ENCODE measurements at regions not wholly inside any gene's neighbourhood (a gene's known extent, or its start where the extent isn't known, plus 50 kb on each side); places are given as distances from the start of the nearest gene placed in this dataset.

- TF ChIP-seq LEF1 (IDR thresholded peaks at IDR 0.05; ENCODE audit: borderline replicate concordance) = no peak
- TF ChIP-seq FOXM1 (IDR thresholded peaks at IDR 0.05; ENCODE audit: borderline replicate concordance) = no peak
- no peak for TF ChIP-seq NFRKB (IDR thresholded peaks at IDR 0.05)
- TF ChIP-seq TARDBP (IDR thresholded peaks at IDR 0.05) = no peak
- TF ChIP-seq ZNF384 (IDR thresholded peaks at IDR 0.05) = no peak
- no peak for TF ChIP-seq ELF4 (IDR thresholded peaks at IDR 0.05)
- no peak for TF ChIP-seq BHLHE40 (IDR thresholded peaks at IDR 0.05; ENCODE audit: borderline replicate concordance)
- TF ChIP-seq FOXK2 (IDR thresholded peaks at IDR 0.05) = no peak
- TF ChIP-seq SUZ12 (IDR thresholded peaks at IDR 0.05) = no peak
- no peak for TF ChIP-seq CTBP1 (IDR thresholded peaks at IDR 0.05; ENCODE audit: borderline replicate concordance)
- TF ChIP-seq ARNT (IDR thresholded peaks at IDR 0.05) = no peak
- no peak for TF ChIP-seq SP1 (IDR thresholded peaks at IDR 0.05)
- TF ChIP-seq HDGF (IDR thresholded peaks at IDR 0.05; ENCODE audit: borderline replicate concordance) = no peak
- ChIA-PET POLR2A (no interaction called here), CTCF (interaction anchor here (1.2 kb wide), 1 partner anchor 11 kb away, joined by 4 read pairs; no protein-coding TSS in a partner anchor)
- no peak for DNase-seq (ENCODE audit: extremely low spot score)
Observed at GRCh38 chr6:168255283-168255881, 64.2 kb downstream of the DACT2 start.

DNA sequence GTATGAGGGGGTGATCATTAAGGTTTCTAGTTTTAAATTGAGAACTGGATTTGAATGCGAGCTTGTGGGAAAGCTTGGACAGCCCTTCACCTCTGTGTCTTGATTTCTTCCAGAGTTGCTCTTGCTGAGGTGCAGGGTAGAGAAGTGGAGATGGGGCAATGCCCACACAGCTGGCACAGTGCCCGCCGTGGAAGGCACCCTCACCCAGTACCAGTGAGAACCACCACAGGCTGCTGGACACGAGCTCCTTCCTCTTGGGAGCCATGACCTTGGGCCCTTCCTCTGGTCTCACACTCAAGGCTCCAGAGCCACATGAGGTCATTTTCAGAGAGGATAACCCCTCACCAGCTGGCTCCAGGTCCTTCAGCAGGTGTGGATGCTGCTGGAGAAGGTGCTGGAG lies 67.3 kb downstream of the DACT2 start:
- TF ChIP-seq ELF4 (IDR thresholded peaks at IDR 0.05) (no peak), FOXK2 (IDR thresholded peaks at IDR 0.05) (no peak), SUZ12 (IDR thresholded peaks at IDR 0.05) (no peak), L3MBTL2 (conservative IDR thresholded peaks at IDR 0.05) (no peak), PKNOX1 (IDR thresholded peaks at IDR 0.05) (no peak), FOXM1 (IDR thresholded peaks at IDR 0.05; ENCODE audit: borderline replicate concordance) (no peak), NFRKB (IDR thresholded peaks at IDR 0.05) (no peak), LEF1 (IDR thresholded peaks at IDR 0.05; ENCODE audit: borderline replicate concordance) (no peak), TARDBP (IDR thresholded peaks at IDR 0.05) (no peak), CTBP1 (IDR thresholded peaks at IDR 0.05; ENCODE audit: borderline replicate concordance) (no peak), BHLHE40 (IDR thresholded peaks at IDR 0.05; ENCODE audit: borderline replicate concordance) (no peak), FOXA1 (IDR thresholded peaks at IDR 0.05) (no peak), SP1 (IDR thresholded peaks at IDR 0.05) (no peak), HDGF (IDR thresholded peaks at IDR 0.05; ENCODE audit: borderline replicate concordance) (no peak), ZNF384 (IDR thresholded peaks at IDR 0.05) (no peak), ARNT (IDR thresholded peaks at IDR 0.05) (no peak)
- POLR2A ChIA-PET = no interaction called here
- CTCF ChIA-PET = interaction anchor here (0.5 kb wide), 1 partner anchor 113 kb away, joined by 3 read pairs; no protein-coding TSS in a partner anchor
- no peak for DNase-seq (ENCODE audit: extremely low spot score)

DNA sequence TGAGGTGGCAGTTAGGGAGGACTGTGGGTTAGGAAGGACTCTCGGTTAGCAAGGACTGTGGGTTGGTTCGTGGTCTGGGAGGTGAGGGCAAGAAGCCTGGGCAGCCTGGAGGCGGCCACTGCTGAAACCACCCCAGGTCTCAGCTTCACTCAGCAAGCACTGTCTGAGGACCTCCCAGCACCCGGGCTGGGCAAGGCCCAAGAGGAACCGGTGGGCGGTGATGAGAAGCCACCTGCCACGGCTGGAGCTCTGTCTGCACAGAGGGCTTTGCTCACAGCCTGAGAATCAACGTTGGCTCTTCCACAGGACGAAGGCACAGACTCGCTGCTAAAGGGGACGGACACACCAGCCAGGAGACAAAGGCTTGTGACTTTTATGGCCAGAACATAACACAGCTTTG lies 69.3 kb downstream of the DACT2 start:
- no peak for DNase-seq (ENCODE audit: extremely low spot score)
- ChIA-PET CTCF (no interaction called here), POLR2A (no interaction called here)
- TF ChIP-seq LEF1 (IDR thresholded peaks at IDR 0.05; ENCODE audit: borderline replicate concordance) (no peak), PKNOX1 (IDR thresholded peaks at IDR 0.05) (no peak), L3MBTL2 (conservative IDR thresholded peaks at IDR 0.05) (no peak), ARNT (IDR thresholded peaks at IDR 0.05) (no peak), CTBP1 (IDR thresholded peaks at IDR 0.05; ENCODE audit: borderline replicate concordance) (no peak), NFRKB (IDR thresholded peaks at IDR 0.05) (no peak), SUZ12 (IDR thresholded peaks at IDR 0.05) (no peak), ELF4 (IDR thresholded peaks at IDR 0.05) (no peak), FOXM1 (IDR thresholded peaks at IDR 0.05; ENCODE audit: borderline replicate concordance) (no peak), BHLHE40 (IDR thresholded peaks at IDR 0.05; ENCODE audit: borderline replicate concordance) (no peak), HDGF (IDR thresholded peaks at IDR 0.05; ENCODE audit: borderline replicate concordance) (no peak), TARDBP (IDR thresholded peaks at IDR 0.05) (no peak), FOXK2 (IDR thresholded peaks at IDR 0.05) (no peak), SP1 (IDR thresholded peaks at IDR 0.05) (no peak), ZNF384 (IDR thresholded peaks at IDR 0.05) (no peak), FOXA1 (IDR thresholded peaks at IDR 0.05) (no peak)

GRCh38 chr6:168249746-168250145 lies 69.8 kb downstream of the DACT2 start:
- ChIA-PET CTCF (no interaction called here), POLR2A (no interaction called here)
- TF ChIP-seq L3MBTL2 (conservative IDR thresholded peaks at IDR 0.05) = no peak
- no peak for TF ChIP-seq FOXM1 (IDR thresholded peaks at IDR 0.05; ENCODE audit: borderline replicate concordance)
- TF ChIP-seq CTBP1 (IDR thresholded peaks at IDR 0.05; ENCODE audit: borderline replicate concordance) = no peak
- TF ChIP-seq FOXK2 (IDR thresholded peaks at IDR 0.05) = no peak
- no peak for TF ChIP-seq ARNT (IDR thresholded peaks at IDR 0.05)
- no peak for TF ChIP-seq NFRKB (IDR thresholded peaks at IDR 0.05)
- no peak for TF ChIP-seq BHLHE40 (IDR thresholded peaks at IDR 0.05; ENCODE audit: borderline replicate concordance)
- DNase-seq (ENCODE audit: extremely low spot score) = no peak

DNA sequence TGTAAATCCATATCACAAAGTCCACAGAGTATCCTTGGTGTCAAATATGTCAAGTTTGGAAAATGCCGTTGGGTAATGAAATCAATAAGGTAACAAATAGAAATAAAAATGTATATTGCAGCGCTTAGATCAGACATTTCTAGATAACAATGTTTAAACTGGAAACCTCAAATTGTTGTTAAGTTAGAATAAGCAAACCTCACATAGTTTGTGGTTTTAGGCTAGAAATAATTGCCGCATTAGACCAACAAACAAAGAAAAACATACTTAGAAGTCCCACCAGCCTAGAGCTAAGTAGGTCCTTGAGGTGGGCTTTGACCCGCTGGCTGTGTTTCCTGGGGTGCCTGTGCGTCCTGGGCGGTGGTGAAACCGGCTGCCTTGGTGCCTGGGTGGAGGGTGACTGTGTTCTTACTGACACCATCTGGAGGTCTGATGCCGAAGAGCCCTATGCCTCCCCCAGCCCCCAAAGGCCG lies 71.4 kb downstream of the DACT2 start:
- TF ChIP-seq ZNF384 (IDR thresholded peaks at IDR 0.05) (no peak), ARNT (IDR thresholded peaks at IDR 0.05) (no peak), BHLHE40 (IDR thresholded peaks at IDR 0.05; ENCODE audit: borderline replicate concordance) (no peak), FOXK2 (IDR thresholded peaks at IDR 0.05) (no peak), PKNOX1 (IDR thresholded peaks at IDR 0.05) (no peak), TARDBP (IDR thresholded peaks at IDR 0.05) (no peak), CTBP1 (IDR thresholded peaks at IDR 0.05; ENCODE audit: borderline replicate concordance) (no peak), NFRKB (IDR thresholded peaks at IDR 0.05) (no peak), ELF4 (IDR thresholded peaks at IDR 0.05) (no peak), L3MBTL2 (conservative IDR thresholded peaks at IDR 0.05) (no peak)
- POLR2A ChIA-PET = no interaction called here
- DNase-seq (ENCODE audit: extremely low spot score) = no peak
- CTCF ChIA-PET = interaction anchor here (1.2 kb wide), 1 partner anchor 47 kb away, joined by 3 read pairs; no protein-coding TSS in a partner anchor
